GM12874 (cell line): ENCODE measurements at regions not wholly inside any gene's neighbourhood (a gene's known extent, or its start where the extent isn't known, plus 50 kb on each side); places are given as distances from the start of the nearest gene placed in this dataset.

ENCODE experiments used
- TF ChIP-seq, protein P1 (sequence below): IDR thresholded peaks from 2 replicates; pipeline ENCODE4 v1.5.1; 2011; ENCODE audit warnings: low read depth, mild to moderate bottlenecking, control low read depth, low read length, moderate library complexity; ENCODE audit not compliant: insufficient read depth

DNA sequence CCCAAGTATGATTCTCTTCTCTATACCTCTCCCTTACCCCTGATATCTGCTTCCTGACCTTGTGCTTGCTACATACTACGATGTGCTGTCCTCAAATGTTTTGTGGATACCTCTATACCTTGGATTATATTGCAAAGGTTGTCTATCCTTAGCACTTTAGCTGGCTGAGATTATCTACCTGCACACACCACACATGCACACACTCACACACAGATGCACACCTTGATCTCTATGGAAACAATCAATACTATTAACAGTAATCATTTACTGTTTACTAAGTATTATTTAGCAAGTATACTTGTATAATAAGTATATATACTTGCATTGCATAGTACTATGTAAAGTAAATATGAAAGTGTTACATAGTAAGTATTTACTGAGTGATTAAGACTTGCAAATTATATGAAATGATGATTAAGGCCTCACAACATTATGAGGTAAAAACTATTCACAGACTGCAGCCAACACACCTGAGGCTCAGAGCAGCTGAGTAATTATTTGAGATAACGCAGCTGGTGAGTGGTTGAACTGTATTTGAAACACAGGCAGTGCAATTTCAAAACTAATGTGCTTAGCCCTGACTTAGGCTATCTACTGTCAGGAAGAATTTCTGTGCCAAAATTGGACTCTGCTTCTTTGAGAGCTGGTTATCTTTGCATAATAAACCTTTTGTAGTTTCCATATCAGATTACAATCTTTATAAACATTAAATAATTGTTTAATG lies 699.9 kb downstream of the FRK start:
- TF ChIP-seq, protein P1, sequence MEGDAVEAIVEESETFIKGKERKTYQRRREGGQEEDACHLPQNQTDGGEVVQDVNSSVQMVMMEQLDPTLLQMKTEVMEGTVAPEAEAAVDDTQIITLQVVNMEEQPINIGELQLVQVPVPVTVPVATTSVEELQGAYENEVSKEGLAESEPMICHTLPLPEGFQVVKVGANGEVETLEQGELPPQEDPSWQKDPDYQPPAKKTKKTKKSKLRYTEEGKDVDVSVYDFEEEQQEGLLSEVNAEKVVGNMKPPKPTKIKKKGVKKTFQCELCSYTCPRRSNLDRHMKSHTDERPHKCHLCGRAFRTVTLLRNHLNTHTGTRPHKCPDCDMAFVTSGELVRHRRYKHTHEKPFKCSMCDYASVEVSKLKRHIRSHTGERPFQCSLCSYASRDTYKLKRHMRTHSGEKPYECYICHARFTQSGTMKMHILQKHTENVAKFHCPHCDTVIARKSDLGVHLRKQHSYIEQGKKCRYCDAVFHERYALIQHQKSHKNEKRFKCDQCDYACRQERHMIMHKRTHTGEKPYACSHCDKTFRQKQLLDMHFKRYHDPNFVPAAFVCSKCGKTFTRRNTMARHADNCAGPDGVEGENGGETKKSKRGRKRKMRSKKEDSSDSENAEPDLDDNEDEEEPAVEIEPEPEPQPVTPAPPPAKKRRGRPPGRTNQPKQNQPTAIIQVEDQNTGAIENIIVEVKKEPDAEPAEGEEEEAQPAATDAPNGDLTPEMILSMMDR, result no peak

DNA sequence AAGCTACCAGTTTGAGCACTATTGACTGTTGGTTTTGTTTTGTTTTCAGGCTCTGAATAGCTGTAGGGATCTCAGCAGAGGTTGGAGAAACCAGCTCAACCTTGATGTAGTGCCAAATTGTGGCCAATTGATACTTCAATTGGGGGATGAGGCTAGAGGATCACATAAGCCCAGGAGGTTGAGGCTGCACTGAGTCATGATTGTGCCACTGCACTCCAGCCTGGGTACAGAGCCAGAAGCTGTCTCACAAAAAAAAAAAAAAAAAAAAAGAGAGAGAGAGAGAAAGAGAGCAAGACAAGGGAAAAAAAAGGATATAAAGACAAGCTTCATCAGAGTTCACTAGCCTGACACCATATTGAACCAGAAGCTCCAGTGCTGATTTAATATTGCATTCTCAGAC lies 702.1 kb downstream of the FRK start:
- TF ChIP-seq, protein P1, result no peak

DNA sequence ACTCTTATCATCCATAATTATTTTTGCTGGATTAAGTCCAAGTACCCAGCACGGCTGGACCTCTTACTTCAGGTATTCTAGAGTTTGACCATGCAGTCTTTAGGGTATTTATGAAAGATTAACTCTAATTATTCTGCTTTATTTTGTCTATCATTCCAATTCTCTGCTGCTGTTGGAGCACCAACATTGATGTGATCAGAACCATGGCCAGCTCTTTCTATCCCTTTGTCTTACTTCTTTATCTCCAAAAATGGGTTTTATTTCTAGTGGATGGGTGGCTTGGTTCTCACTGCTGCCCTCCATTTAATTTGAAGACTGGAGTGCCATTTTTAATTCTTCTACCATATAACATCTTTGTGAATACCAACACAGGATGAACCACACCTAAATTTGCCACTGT lies 704.3 kb downstream of the FRK start:
- TF ChIP-seq, protein P1, result no peak

DNA sequence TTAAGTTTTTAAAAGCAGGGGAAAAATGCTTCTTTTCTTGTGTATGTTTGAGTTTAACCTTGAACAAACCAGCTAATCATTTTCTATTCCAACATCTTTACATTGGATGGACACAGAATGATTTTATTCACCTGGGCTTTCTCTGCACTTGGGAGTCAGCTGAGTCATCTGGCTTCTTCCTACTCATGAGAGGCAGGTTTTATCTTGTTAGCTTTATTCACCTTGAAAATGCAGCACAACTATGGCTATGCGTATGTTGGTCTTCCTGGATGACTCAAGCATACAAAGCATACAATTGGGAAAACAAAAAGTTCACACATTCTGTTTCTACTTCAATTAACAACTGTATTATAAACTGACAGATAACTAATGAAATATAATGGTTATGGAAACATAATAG lies 737.7 kb downstream of the FRK start:
- TF ChIP-seq, protein P1, result no peak

DNA sequence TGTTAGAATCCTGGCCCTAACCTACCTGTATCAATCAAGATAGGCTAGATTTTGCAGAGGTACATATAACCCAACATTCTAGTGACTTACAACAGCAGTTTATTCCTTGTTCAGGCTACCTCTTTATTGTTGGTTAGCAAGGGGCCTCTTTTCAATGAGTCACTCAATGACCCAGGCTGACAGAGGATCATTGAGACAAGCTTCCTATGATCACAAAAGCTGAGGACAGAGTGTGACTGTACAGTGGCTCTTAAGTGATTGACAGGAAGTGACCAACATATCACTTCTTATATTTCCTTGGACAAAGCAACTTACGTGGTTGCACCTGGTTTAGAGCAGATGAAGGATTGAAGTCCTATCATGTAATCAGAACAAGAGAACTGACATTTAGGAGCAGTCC lies 740.9 kb downstream of the FRK start:
- TF ChIP-seq, protein P1, result no peak

DNA sequence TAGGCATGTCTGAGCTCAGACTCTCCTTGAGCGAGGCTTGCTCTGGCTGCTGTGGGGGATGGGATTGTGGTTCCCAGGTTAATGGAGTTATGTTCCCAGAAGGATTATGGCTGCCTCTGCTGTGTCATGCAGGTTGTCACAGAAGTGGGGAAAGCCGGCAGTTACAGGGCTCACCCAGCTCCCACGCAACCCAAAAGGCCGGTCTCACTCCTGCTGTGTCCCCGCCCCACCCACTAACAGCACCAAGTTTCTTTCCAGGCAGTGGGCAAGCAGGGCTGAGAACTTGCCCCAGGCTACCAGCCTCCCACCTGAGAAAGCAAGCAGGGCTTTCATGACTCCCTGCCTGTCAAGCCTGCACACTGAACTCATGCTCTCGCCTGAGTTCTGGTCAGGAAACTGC lies 750.5 kb downstream of the FRK start:
- TF ChIP-seq, protein P1, result no peak

DNA sequence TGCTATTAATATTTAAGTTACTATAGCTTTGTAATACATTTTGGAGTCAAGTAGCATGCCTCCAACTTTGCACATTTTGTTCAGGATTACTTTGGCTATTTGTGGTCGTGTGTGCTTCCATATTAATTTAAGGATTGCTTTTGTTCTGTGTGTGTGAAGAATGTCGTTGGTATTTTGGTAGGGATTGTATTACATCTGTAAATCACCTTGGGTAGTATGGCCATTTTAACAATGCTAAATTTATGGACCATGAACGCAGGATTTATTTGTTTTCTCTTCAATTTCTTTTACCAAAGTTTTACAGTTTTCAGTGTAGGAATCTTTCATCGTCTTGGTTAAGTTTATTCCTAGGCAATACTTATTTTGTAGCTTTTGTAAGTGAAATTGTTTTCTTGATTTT lies 758.0 kb downstream of the FRK start:
- TF ChIP-seq, protein P1, result no peak
